NCI-H187 treated with DMSO at 0.1 percent for 48 hours (cell line): ENCODE measurements at regions not wholly inside any gene's neighbourhood (a gene's known extent, or its start where the extent isn't known, plus 50 kb on each side); places are given as distances from the start of the nearest gene placed in this dataset.

Experiments
- DNase-seq: peaks from one replicate; lab custom pipeline; 2025; lab: John Stamatoyannopoulos, UW

DNA sequence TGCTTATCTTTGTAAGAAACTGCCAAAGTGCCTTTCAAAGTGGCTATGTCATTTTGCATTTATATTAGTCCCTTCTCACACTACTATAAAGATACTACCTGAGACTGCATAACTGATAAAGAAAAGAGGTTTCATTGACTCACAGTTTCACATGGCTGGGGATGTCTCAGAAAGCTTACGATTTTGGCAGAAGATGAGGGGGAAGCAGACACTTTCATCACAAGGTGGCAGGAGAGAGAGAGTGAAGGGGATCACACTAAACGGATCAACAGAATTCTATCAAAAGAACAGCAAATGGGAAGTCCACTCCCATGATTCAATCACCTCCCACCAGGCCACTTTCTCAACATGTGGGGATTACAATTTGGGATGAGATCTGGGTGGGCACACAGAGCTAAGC lies 1352.0 kb upstream of the B3GALT2 start:
- no peak for DNase-seq

DNA sequence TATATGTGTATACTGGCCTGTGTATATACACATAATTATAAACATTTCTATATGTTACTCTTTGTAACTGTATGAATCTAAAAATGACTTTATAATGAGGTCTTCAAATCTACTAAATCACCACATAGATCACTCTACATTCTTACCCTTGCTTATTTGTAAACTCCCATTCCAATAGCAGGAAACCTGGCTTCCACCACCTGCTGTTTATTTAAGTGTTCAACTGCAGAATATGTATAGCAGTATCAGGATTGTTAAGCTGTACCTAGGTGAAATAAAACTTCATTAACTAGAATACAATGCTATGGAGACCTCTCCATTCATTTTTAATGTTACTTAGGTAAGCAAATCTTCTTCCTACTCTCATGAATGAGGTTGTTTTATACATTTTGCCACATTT lies 1351.1 kb upstream of the B3GALT2 start:
- DNase-seq: no peak

DNA sequence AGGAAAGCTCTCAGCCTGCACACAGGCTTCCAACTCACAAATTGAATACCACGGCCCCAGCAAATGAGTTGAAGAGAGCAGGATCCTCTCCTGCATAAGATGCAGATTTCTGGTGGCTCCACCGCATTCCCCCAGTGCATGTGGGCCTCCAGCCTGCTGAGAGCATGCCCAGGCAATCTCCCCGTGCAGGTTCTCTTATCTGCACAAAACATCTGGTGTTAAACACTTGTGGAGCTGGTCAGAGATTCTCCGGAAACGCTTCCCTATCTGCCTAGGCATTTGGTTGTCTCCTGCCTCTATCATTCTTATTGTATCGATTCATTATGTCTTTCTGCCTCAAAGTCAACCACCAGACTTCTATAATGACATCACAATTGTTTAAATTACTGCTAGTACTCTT lies 1349.0 kb upstream of the B3GALT2 start:
- no peak for DNase-seq

DNA sequence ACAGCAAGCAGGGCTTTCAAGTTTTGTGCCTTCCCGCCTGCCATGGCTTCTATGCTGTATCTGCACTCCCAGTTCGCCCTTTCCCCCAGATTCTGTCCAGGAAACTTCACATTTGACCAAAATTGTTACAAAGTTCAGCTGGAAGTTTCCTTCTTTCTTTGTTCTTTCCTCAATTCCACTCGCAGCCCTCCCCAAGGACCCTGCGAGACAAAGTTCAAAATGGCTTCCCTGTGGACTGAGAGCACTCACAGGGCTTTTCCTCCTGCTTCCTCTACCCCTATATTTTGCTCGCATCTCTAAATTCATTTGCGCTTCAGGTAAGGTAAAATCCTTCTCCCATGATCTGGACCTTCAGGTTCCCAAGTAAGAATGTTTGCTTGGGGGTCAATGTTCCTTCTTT lies 1348.4 kb upstream of the B3GALT2 start:
- DNase-seq: no peak

DNA sequence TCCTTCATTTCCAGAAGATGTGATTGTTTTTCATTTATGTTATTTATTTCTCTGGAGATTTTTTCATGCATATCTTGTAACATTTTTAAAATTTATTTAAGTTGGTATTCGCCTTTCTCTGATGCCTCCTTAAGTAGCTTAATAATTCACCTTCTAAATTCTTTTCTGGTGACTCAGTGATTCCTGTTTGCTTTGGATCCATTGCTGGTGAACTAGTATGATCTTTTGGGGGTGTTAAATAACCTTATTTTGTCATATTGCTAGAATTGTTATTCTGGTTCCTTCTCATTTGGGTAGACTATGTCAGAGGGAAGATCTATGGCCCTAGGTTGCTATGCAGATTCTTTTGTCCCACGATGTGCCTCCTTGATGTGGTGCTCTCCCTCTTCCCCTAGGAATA lies 1347.2 kb upstream of the B3GALT2 start:
- no peak for DNase-seq

DNA sequence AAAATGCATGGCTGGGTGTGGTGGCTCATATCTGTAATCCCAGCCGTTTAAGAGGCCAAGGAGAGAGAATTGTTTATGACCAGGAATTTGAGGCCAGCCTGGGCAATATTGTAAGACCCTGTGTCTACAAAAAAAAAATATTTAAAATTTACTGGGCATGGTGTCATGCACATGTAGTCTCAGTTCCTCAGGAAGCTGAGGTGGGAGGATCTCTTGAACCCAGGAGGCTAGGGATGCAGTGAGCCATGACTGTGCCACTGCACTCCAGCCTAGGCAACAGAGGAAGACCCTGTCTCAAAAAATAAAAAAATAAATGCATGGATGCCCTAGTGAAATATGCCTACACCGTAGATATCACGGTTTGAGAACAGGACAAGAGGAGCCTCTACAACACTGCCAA lies 1331.2 kb upstream of the B3GALT2 start:
- DNase-seq: no peak

DNA sequence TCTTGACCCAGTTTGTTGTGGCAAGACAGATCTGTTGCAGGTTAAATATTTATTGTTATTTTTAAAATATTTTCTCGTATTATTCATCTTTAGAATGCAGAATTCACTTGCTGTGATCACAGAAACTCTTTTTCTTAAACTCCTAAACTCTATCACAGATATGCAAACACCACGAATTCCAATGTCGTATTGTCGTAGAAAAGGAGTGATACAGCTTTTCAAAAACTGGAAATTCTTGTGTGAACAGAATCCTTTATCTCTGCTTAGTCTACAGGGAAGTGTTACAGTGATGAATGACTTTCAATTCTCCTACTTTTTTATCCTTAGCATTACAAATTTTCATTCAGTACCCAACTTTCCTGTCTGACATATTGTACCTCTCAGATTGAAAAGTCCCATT lies 1329.5 kb upstream of the B3GALT2 start:
- no peak for DNase-seq

DNA sequence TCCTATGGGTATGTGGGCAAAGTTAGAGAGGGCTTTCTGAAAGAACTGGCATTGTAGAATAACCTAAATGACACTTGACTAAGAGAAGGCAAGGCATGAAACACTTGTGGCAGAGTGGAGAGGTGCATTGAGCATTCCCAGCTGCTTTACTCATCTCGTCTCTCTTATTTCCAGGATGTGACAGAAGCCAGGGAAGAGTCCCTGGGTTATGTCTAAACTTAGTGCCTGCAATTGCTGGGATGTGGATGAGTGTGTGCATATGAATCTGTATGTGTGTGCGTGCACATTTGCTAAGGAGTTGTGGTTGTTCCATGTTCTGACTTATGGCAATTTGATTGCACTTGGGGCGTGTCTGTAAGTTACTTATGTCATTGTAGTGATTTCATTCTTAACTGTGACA lies 1326.5 kb upstream of the B3GALT2 start:
- DNase-seq: no peak

DNA sequence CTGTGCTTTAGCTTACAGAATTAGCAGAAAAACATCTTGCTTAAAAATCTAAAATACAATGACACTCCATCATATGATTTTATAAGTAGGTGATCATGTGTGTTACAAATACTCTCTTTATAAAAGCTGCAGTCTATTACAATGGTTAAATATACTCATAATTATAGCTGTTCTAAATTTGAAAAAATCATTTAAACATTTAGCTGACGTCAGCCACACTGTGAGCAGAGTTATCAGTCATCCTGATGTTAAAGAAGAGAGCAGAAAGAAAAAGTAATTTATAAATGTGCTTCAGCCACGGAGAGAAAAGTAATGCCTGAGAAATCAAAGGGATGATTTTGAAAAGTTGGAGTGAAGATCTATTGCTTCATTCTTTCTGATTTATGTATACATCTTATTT lies 1325.9 kb upstream of the B3GALT2 start:
- DNase-seq: no peak

DNA sequence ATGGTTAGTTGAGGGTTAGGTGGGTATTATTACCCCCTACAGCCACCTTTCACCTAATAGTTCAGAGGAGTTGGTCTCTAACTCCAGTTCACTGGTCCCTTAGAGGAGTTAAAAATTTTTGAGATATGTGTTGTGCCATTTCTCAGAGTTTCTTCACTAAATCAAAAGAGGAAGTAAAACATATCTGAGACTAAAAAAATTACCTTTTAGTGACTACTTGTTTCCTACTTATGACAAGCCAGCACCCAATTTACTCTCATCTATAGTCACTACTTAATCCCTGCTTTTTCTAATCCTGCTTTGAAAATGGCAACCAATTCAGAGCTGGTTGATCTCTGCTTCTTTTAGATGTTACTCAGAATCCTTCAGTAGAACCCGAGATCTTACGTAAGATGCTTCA lies 1316.8 kb upstream of the B3GALT2 start:
- no peak for DNase-seq

DNA sequence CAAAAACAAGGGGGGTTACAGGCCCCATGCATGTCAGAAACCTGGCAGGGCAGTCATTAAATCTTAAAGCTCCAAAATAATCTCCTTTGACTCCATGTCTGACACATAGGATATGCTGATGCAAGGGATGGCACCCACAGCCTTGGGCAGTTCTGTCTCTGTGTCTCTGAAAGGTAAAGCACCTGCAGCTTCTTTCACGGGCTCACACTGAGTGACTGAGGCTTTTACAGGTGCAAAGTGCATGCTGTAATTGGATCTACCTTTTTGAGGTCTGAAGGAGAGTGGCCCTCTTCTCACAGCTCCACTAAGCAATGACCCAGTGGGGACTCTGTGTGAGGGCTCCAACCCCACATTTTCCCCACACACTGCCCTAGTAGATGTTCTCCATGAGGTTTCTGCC lies 1309.0 kb upstream of the B3GALT2 start:
- no peak for DNase-seq

DNA sequence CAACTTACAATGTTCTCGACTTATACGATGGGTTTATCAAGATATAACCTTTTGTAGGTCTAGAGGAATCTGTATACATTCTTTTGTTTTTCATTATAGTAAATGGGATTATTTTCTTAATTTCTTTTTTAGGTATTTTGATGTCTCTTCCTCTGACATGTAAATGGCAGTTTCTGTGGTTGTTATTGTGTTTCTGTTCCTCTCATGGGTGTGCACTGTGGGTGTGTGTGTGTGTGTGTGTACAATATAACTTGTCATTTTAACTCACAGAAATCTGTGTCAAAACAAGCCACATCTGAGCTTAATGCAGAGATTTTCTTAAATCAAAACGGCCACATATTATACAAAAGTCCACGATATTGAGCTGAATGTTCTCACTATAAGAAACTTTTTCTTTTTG lies 1300.8 kb upstream of the B3GALT2 start:
- DNase-seq: no peak

DNA sequence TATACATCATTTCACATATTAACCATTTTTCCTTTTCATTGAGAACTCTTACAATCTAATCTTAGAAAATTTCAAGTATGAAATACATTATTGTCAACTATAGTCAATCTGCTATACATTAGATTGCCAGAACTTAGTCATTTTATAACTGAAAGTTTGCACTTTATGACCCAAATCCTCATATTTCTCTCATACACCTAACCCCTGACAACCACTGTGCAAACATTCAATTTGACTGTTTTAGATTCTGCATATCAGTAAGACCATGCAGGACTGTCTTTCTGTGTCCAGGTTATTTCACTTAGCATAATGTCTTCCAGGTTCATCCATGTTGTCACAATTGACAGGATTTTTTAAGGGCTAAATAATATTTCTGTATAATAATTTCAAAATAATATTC lies 1299.0 kb upstream of the B3GALT2 start:
- DNase-seq: no peak

DNA sequence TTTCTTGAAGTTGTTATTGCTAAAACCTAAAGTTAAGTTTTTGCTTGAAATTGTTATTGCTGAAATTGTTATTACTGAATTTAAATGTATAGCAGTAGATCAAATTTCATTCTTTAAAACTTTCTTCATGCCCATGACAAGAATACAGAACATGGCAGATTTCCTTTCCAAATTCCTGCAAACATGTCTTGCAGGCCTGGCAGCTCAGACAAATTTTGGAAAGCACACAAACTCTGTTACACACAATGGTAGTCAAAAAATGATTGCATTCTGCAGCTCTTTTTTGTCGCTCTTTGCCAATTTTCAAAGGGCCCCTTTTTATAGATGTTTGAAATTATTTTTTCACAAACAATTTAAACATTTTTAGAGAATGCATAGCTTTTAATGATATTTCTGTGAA lies 1292.3 kb upstream of the B3GALT2 start:
- DNase-seq: no peak

DNA sequence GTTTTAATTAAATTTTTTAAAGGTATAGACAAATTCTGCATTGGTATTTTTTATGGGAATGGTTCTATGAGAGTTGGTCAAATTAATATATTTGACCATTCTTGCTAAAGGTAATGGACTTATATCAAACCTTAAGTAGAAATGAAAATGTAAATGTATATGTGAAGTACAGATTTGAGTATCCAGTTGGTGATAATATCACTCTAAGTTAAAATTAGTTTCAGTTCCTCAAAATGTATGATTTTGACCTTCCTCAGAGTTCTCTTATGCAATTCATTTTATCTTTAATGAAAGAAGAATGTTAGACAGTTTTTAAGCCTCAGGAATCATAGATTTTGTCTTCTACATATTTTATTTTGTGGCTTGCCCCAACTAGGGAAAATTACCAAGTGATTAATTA lies 1291.5 kb upstream of the B3GALT2 start:
- DNase-seq: no peak

DNA sequence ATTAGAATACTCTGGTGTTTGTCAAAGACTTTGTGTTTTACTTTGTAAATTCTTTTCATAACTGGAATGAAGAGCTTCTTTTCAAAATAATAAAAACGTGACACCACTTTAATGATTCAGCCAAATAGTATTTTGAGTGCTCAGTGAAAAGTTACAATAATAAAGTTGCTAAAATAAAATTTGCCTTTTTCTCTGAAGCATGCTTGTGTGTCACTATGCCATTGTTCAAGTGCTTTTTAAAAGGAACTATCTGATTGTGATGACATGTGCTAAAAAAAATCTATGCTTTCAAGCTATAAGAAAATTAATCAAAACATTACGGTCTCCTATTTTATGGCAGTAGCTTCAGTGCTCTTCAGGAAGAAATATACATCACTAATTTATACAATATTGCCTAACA lies 1290.5 kb upstream of the B3GALT2 start:
- DNase-seq: no peak

DNA sequence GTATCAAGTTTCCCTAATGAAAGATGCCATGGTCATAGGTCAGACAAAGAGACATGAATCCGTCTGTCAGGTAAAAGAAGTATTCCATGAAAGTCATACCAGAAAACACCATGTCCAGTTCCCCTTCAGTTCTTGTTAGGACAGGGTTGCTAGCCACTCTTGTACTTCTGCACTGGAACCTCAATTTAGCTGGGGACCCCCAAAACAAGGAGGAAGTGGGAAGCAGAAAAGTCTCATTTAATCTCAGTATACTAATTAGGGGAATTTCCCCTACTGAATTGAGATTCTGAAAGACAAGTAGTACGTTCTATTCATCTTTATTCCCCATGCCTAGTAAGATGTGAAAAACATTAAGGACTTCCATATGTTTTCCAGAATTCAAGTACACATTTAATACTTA lies 1289.9 kb upstream of the B3GALT2 start:
- no peak for DNase-seq

DNA sequence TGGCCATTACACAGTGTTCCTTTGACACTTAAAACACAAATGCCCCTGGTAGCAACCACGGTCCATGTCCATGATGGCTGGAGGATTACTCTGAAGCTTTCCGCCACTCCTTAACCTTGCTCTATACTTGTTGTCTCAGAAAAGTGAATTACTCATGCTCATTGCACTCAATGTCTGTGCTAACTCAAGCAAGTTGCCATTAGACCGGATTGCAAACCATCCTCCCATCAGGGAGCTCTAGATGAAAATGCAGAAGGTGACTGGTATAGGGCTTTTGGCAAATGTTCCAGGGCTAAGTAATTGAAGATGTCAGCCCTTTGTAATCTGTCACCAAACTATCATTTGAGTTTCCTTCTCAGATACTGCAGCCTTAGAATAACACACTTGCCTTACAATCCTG lies 1288.3 kb upstream of the B3GALT2 start:
- DNase-seq: no peak

DNA sequence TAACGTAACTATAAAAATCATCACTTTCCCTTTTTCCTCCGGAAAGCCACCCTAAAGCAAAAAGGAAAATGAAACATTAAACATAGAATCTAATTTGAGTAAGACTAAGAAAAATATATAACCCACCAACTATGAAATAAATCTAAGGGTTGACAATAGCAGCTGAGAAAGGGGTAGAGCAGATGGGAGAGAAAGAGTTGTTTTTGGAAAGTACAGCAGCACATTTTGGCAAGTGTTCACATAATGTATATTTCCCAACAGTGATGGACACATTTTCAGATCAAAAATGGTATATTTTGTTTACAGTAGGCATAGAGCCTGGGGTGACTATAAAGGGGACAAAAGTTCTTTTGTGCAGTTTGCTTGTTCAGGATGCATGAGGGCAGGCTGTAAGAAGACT lies 1287.4 kb upstream of the B3GALT2 start:
- DNase-seq: no peak

DNA sequence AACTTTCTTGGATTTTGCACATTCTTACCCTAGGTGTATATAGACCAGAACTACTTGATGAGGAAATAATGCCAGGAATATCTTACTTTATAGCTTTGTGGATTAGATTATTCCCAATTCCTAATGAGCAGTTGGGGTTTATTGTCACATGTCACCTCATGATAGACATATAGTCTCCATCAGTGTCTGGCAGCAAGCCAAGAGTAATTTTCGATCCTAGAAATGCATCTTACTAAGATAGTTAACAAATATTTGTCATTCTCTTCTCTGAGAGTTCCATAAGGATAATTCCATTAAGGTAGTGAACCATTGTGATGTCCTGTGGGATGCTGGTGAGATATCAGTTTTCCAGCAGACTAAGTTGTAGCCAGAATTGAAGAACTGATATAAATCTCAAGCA lies 1282.9 kb upstream of the B3GALT2 start:
- no peak for DNase-seq

DNA sequence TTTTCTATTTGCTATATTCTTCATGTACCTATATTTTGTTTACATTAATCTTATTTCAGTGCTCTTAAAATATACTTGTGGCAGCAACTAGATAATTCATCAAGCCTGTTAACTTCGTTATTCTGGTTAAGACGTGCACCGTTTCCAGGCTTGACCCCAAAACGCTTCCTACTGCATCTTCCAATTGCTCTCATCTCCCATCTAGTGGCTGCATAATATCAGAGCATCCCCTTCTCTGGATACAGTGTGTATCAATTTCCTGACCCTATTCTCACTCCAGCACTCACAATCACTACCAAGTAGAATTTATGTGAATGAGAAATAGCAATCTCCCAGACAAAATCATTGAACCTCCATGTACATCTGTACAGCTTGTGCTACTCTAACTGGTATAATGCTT lies 1280.3 kb upstream of the B3GALT2 start:
- DNase-seq: no peak

DNA sequence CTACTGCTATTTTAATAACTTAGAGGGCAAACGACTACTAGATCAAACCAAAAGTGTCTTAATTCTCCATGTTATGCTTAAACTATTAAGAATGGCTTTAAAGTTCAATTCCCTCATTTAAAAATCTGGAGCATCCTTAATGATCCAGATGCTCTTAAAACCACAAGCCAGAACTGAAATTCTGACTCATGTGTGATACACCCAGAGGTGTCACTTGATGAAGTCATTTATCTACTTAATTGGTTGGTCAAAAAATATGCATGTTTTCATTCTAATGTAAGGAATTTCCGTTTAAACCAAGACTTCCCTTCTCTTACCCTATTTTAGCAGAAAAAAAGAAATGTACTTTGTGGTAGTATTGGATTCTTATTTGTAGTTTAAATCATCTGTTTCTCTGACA lies 1261.2 kb upstream of the B3GALT2 start:
- no peak for DNase-seq

DNA sequence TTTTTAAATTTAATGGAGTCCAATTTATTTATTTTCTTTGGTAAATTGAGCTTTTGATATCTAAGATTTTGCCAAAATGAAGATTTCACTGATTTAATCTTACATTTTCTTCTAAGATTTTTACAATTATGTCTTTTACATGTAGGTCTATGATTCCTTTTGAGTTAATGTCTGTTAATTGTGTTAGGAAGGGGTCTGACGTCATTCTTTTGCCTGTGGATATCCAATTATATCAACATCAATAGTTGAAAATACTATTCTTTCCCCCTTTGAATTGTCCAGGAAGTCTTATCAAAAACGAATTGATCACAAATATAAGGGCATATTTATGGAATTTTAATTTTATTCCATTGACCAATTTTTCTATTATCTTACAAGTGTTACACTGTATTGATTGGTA lies 1258.8 kb upstream of the B3GALT2 start:
- no peak for DNase-seq

DNA sequence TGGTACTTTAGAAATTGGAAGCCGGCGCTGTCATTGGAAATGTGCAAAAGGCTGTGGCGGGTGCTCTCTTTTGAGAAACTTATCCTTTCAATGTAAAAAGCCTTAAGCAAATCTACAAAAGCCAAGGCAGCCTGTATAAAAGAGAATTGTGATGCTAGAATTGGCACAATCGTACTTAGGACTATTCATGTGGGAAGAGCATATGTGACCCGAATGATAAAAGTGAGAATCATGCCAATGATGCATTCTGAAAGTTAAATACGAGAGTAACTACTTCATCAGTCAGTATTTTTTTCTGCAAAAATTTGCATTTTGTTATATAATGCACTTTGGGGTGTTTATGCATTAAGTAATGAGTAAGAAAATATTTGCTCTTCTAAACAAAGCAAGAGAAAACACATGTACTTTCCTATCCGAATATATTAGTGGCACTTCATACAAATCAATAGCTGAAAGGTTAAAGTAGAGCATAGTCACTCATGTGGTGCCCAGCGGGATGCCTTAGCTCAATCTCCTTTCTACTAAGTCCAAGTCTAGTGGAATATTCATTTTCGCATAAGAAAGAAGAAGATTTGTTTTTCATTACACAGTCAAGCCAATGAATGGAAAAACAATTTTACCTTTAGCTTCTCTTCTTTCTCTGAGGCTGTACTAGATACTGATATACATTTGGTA lies 1256.6 kb upstream of the B3GALT2 start:
- no peak for DNase-seq

DNA sequence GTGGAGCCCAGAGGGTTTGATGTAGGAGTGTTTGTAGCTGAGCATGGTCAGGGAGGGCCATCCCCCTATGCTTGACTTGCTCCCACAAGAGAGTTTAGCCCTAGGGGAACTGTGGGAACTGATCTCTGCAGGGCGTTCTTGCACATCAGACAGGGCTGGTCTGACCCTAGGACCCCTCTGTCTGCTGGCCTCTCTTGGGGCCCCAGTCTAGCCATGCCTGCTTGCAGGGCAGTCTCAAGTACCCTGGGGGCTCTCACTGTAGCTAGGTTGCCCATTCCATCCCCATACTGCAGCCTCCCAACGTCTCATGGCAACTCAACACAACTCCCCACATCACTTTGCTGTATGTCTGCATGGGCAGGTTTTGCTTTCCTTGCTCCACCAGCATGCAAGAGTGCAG lies 1250.7 kb upstream of the B3GALT2 start:
- DNase-seq: no peak
